ENCODE measurements at regions not wholly inside any gene's neighbourhood (a gene's known extent, or its start where the extent isn't known, plus 50 kb on each side); places are given as distances from the start of the nearest gene placed in this dataset.

DNA sequence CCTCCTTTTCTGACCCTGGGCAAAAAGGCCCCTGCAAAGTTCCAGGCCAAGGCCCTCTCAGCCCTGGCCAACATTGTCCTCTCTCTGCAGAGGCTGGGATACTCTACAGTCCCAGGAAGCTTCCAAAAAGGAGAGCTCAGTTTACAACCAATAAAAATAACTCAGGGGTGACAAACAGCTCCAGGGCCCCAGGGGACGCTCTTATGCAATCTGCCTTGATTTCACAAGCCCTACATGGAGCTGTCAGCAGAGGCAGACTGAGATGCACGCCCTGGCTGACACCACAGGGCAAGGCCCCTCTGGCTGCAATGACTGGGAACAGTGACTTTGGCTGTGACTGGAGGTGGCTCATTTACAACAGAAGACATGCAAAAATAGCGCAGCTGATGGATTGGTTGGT lies 129.0 kb upstream of the MED13L start:
- intact Hi-C loops (cut with micrococcal nuclease) = no loop called here
- H3K27ac Mint-ChIP-seq (ENCODE audit: low read depth, unreplicated experiment) = no peak overlapping the region
- no peaks in the 10 kb centered on the region for H3K36me3 Mint-ChIP-seq (ENCODE audit: insufficient read depth, unreplicated experiment)
- CTCF ChIA-PET = interaction anchor here (0.8 to 1.8 kb wide), 3 partner anchors 14 to 173 kb away, joined by 4 read pairs; no protein-coding TSS in a partner anchor
- H3K4me1 Mint-ChIP-seq (ENCODE audit: insufficient read depth, unreplicated experiment) = peaks cover 28% of the 10 kb centered on the region
- peak; percentile 96 for DNase-seq (ENCODE audit: unreplicated experiment)
- H3K27me3 Mint-ChIP-seq (ENCODE audit: insufficient read depth, unreplicated experiment) = no peaks in the 10 kb centered on the region
- TF ChIP-seq, protein P1, sequence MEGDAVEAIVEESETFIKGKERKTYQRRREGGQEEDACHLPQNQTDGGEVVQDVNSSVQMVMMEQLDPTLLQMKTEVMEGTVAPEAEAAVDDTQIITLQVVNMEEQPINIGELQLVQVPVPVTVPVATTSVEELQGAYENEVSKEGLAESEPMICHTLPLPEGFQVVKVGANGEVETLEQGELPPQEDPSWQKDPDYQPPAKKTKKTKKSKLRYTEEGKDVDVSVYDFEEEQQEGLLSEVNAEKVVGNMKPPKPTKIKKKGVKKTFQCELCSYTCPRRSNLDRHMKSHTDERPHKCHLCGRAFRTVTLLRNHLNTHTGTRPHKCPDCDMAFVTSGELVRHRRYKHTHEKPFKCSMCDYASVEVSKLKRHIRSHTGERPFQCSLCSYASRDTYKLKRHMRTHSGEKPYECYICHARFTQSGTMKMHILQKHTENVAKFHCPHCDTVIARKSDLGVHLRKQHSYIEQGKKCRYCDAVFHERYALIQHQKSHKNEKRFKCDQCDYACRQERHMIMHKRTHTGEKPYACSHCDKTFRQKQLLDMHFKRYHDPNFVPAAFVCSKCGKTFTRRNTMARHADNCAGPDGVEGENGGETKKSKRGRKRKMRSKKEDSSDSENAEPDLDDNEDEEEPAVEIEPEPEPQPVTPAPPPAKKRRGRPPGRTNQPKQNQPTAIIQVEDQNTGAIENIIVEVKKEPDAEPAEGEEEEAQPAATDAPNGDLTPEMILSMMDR (IDR thresholded peaks at IDR 0.05; ENCODE audit: unreplicated experiment) = no peak
- BruUV-seq (replicated peaks) = no TSS peak
- no peak overlapping the region for H3K4me3 Mint-ChIP-seq (ENCODE audit: unreplicated experiment)
- POLR2A ChIA-PET = interaction anchor here (0.6 to 1.3 kb wide), 7 partner anchors 16 to 1832 kb away, joined by 3 to 6 read pairs (median 3); no protein-coding TSS in a partner anchor
- H3K9me3 Mint-ChIP-seq (ENCODE audit: unreplicated experiment) = no peaks in the 10 kb centered on the region

DNA sequence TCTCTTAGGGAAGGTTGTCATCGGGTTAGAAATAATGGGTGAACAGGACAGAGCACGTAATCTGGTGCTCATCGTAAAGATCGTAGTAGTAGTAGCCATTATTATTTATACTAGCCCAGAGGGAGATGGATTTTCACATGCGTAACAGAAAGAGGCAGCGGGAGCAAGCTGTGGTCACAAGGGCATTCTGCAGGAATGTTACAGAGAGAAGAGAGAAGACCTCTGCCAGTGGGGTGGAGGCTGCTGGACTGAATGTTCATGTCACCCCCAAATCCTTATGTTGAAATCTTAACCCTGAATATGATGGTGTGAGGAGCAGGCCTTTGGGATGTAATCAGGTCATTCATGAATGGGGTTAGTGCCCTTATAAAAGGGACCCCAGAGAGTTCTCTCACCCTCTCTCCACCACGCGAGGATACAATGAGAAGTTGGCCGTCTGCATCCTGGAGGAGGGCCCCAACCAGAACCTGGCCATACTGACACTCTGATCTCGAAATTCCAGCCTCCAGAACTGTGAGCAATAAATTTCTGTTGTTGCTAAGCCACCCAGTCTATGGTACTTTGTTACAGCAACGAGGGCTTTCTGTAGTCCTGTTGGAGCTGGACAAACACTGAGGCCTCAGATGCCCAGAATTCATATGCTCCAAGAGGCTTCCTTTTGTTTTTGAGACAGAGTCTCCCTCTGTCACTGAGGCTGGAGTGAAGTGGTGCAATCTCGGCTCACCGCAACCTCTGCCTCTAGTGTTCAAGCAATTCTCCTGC lies 131.2 kb upstream of the MED13L start:
- POLR2A ChIA-PET = interaction anchor here (0.6 to 1.0 kb wide), 3 partner anchors 19 to 114 kb away, joined by 3 read pairs; no protein-coding TSS in a partner anchor
- BruUV-seq (replicated peaks) = no TSS peak
- H3K4me1 Mint-ChIP-seq (ENCODE audit: insufficient read depth, unreplicated experiment) = peaks cover 17% of the 10 kb centered on the region
- no peak overlapping the region for H3K27ac Mint-ChIP-seq (ENCODE audit: low read depth, unreplicated experiment)
- H3K36me3 Mint-ChIP-seq (ENCODE audit: insufficient read depth, unreplicated experiment) = no peaks in the 10 kb centered on the region
- no peak overlapping the region for H3K4me3 Mint-ChIP-seq (ENCODE audit: unreplicated experiment)
- DNase-seq (ENCODE audit: unreplicated experiment) = no peak
- no peaks in the 10 kb centered on the region for H3K27me3 Mint-ChIP-seq (ENCODE audit: insufficient read depth, unreplicated experiment)
- TF ChIP-seq, protein P1 (IDR thresholded peaks at IDR 0.05; ENCODE audit: unreplicated experiment) = no peak
- intact Hi-C loops (cut with micrococcal nuclease) = no loop called here
- CTCF ChIA-PET = interaction anchor here (0.6 to 0.7 kb wide), 2 partner anchors 8 to 414 kb away, joined by 3 to 4 read pairs; no protein-coding TSS in a partner anchor
- no peaks in the 10 kb centered on the region for H3K9me3 Mint-ChIP-seq (ENCODE audit: unreplicated experiment)

DNA sequence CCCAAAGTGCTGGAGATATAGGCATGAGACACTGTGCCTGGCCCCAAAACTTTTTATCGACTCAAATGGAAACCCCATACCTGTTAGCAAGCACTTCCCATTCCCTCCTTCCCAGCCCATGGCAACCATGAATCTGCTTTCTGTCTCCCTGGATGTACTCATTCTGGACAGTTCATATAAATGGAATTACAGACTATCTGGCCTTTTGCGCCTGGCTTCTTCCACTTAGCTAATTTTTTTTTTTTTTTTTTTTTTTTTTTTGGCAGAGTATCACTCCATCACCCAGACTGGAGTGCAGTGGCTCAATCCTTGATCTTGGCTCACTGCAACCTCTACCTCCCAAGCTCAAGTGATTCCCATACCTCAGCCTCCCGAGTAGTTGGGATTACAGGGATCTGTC lies 134.5 kb upstream of the MED13L start:
- intact Hi-C loops (cut with micrococcal nuclease) = no loop called here
- no peak overlapping the region for H3K4me3 Mint-ChIP-seq (ENCODE audit: unreplicated experiment)
- no peak overlapping the region for H3K27ac Mint-ChIP-seq (ENCODE audit: low read depth, unreplicated experiment)
- ChIA-PET CTCF (interaction anchor here (0.6 to 1.2 kb wide), 5 partner anchors 11 to 297 kb away, joined by 3 to 4 read pairs (median 3); no protein-coding TSS in a partner anchor), POLR2A (no interaction called here)
- H3K9me3 Mint-ChIP-seq (ENCODE audit: unreplicated experiment) = no peaks in the 10 kb centered on the region
- peaks cover 11% of the 10 kb centered on the region for H3K4me1 Mint-ChIP-seq (ENCODE audit: insufficient read depth, unreplicated experiment)
- no peak for DNase-seq (ENCODE audit: unreplicated experiment)
- H3K36me3 Mint-ChIP-seq (ENCODE audit: insufficient read depth, unreplicated experiment) = no peaks in the 10 kb centered on the region
- BruUV-seq (replicated peaks) = no TSS peak
- TF ChIP-seq, protein P1 (IDR thresholded peaks at IDR 0.05; ENCODE audit: unreplicated experiment) = no peak
- H3K27me3 Mint-ChIP-seq (ENCODE audit: insufficient read depth, unreplicated experiment) = no peaks in the 10 kb centered on the region

DNA sequence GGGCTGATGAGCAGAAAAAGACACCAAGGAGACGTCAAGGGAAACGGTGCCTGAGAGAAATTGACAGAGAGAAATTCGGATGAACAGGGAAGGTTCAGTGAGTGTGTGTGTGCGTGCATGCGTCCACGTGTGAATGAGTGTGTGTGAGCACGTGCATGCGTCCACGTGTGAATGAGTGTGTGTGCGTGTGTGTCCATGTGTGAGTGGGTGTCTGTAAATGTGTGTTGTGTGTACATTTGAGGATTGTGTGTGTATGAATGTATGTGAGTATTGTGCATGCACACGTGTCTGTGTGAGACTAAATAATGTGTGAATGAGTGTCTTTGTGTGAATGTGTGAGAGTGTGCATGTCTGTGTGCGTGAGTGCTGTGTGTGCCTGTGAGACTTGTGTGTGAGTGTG lies 137.4 kb upstream of the MED13L start:
- POLR2A ChIA-PET = no interaction called here
- Mint-ChIP-seq H3K27me3 (ENCODE audit: insufficient read depth, unreplicated experiment) (no peaks in the 10 kb centered on the region), H3K36me3 (ENCODE audit: insufficient read depth, unreplicated experiment) (no peaks in the 10 kb centered on the region), H3K27ac (ENCODE audit: low read depth, unreplicated experiment) (no peak overlapping the region), H3K9me3 (ENCODE audit: unreplicated experiment) (no peaks in the 10 kb centered on the region), H3K4me1 (ENCODE audit: insufficient read depth, unreplicated experiment) (peaks cover 8% of the 10 kb centered on the region), H3K4me3 (ENCODE audit: unreplicated experiment) (no peak overlapping the region)
- no peak for DNase-seq (ENCODE audit: unreplicated experiment)
- CTCF ChIA-PET = no interaction called here
- intact Hi-C loops (cut with micrococcal nuclease) = no loop called here
- BruUV-seq (replicated peaks) = no TSS peak
- TF ChIP-seq, protein P1 (IDR thresholded peaks at IDR 0.05; ENCODE audit: unreplicated experiment) = no peak
